GM20431 (cell line): ENCODE measurements at regions not wholly inside any gene's neighbourhood (a gene's known extent, or its start where the extent isn't known, plus 50 kb on each side); places are given as distances from the start of the nearest gene placed in this dataset.
"Not testable (repeated sequence)": the region's sequence is repeated elsewhere in the genome, so short reads cannot be mapped to it uniquely, and the experiment has no call there.

Source experiments
- in situ Hi-C: fragments of 300-500 bp; cut with MseI, MboI; formaldehyde crosslinking; loops from one replicate; pipeline ENCODE4 v1.15.0; 2020; ENCODE audit warnings: low sequenced_read_pairs; ENCODE audit not compliant: unreplicated experiment

GRCh38 chr12:85424581-85425348, 144.7 kb downstream of the ALX1 start:
- in situ Hi-C loops, result no loop called here

GRCh38 chr12:85425349-85425612, 145.3 kb downstream of the ALX1 start:
- in situ Hi-C loops, result no loop called here

GRCh38 chr12:85425926-85426325, 145.9 kb downstream of the ALX1 start:
- in situ Hi-C loops, result no loop called here

DNA sequence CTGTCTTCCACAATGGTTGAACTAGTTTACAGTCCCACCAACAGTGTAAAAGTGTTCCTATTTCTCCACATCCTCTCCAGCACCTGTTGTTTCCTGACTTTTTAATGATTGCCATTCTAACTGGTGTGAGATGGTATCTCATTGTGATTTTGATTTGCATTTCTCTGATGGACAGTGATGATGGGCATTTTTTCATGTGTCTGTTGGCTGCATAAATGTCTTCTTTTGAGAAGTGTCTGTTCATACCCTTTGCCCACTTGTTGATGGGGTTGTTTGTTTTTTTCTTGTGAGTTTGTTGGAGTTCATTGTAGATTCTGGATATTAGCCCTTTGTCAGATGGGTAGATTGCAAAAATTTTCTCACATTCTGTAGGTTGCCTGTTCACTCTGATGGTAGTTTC, 153.1 kb downstream of the ALX1 start:
- in situ Hi-C loops, result not testable (repeated sequence)

GRCh38 chr12:85440271-85440670, 160.3 kb downstream of the ALX1 start:
- in situ Hi-C loops, result no loop called here

DNA sequence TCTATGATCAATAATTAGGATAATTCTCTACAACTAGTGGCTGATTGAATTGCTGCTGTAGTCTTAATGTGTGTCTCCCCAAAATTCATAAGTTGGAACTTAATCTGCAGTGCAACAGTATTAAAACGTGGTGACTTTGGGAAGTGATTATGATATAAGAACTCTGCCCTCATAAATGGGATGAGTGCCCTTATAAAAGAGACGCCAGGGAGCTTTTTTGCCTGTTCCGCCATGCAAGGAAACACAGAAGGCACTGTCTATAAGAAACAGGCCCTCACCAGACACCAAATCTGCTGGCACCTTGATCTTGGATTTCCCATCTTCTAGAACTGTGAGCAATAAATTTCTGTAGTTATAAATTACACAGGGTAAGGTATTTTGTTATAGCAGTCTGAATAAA, 161.0 kb downstream of the ALX1 start:
- in situ Hi-C loops, result no loop called here

- in situ Hi-C loops, result no loop called here
Observed at GRCh38 chr12:85441741-85442140, 161.7 kb downstream of the ALX1 start.

DNA sequence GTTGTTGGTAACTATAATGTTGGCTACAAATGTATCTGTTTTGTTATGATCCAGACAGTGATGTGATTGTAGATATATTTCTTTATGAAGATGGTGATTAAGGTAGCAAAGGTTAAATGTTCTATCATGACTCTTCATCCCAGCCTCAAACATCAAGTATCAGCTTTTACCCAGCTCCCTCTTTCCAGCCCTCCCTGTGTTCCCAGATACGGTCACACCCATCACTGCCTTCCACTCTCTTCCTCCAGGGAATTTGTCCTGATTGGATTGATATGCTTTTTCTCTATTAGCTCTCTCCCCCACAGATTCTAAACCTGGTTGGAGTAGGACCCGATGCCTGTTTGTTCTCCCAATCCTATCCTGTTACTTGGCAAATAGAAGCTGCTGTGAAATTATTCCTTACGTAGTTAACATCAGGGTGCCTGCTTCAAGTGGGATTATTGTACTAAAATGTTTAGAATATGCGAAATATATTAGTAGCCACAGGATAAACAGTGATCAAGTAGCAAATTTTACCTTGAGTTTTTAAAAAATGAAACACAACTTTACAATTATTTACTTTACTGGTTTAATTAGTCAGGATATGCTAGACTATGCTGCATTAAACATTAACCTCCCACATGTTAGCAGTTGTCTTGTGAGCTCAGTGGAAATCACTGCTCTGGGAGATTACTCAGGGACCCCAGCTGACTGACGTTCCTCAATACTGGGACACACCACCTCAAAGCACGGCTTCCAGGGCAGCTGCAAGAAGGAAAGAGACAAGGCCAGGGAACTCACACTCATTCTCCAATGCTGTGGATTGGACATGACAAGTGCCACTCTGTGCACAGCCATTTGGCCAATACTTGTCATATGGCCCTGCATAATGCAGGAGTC, 165.3 kb downstream of the ALX1 start:
- in situ Hi-C loops, result no loop called here

- in situ Hi-C loops, result no loop called here
Observed at GRCh38 chr12:85448031-85448430, 168.0 kb downstream of the ALX1 start.

- in situ Hi-C loops, result no loop called here
Observed at GRCh38 chr12:85448548-85449139, 168.6 kb downstream of the ALX1 start.

GRCh38 chr12:85457016-85457415, 177.0 kb downstream of the ALX1 start:
- in situ Hi-C loops, result no loop called here

DNA sequence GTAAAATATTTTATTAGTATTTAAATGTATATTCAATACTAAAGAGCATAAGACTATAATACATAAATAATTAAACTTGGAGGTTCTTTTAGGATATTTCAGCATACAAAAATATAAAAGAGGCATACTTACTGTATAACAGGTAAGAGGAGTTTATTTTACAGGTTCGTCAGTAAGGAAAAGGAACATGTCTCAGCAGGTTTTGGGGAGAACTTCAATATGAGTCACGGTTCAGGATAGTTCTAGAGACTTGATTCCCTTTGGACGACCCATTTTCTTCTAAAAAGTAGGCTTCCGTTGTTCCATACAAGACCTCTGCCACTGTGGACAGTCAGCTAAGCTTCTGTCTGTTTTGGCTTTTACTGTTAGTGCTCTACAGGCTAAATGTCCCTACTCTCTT, 181.1 kb downstream of the ALX1 start:
- in situ Hi-C loops, result no loop called here

- in situ Hi-C loops, result no loop called here
Observed at GRCh38 chr12:85462888-85463287, 182.9 kb downstream of the ALX1 start.

- in situ Hi-C loops, result no loop called here
Observed at GRCh38 chr12:85466890-85467289, 186.9 kb downstream of the ALX1 start.

DNA sequence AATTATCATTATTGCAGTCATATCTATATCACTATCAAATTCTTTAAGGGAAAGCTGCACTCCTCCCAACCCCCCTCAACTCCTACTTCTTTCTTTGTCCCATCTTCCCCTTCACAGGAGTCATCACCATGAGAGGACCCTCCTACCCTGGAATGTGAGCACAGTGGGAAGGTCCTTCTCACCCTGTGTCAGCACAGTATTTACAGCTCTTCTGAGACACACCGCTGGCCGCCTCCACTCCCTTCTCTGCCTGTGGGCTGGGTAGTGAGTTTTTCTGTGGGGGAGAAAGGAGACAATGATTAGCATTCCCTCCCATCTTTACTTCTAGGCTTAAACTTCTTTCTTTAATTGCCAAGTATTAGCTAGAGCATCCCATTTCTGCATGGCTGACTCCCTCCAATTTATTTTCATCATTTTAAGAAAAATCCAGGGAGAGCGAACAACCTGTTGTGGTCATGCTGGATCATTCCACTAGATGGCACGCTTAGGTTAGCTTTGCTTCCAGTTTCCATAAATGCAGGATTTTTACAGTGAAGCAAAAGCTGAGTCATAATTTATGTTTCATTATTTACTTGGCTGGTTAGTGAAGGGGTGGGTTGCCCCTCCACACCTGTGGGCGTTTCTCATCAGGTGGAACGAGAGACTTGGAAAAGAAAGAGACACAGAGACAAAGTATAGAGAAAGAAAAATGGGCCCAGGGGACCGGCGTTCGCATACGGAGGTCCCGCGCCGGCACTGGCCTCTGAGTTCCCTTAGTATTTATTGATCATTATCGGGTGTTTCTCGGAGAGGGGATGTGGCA, 188.5 kb downstream of the ALX1 start:
- in situ Hi-C loops, result no loop called here

DNA sequence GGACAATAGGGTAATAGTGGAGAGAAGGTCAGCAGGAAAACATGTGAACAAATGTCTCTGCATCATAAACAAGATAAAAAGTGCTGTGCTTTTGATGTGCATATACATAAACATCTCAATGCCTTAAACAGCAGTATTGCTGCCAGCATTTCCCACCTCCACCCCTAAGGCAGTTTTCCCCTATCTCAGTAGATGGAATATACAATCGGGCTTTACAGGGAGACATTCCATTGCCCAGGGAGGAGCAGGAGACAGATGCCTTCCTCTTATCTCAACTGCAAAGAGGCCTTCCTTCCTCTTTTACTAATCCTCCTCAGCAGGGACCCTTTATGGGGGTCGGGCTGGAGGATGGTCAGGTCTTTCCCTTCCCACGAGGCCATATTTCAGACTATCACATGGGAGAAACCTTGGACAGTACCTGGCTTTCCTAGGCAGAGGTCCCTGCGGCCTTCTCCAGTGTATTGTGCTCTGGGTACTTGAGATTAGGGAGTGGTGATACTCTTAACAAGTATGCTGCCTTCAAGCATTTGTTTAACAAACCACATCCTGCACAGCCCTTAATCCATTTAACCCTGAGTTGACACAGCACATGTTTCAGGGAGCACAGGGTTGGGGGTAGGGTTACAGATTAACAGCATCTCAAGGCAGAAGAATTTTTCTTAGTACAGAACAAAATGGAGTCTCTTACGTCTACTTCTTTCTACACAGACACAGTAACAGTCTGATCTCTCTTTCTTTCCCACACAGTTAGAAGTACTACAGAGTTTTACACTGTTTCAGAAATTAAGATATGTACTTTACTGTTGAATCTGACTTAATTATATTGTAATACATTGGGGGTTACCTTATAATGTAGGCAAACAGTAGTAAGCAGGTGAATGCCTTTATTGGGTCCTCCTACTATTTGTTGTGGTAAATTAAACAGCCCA, 189.4 kb downstream of the ALX1 start:
- in situ Hi-C loops, result loop anchor here (10.0 kb wide), 1 partner anchor 395 kb away; no protein-coding TSS in a partner anchor

GRCh38 chr12:85475277-85475676, 195.3 kb downstream of the ALX1 start:
- in situ Hi-C loops, result loop anchor here (10.0 kb wide), 1 partner anchor 390 kb away; no protein-coding TSS in a partner anchor

- in situ Hi-C loops, result loop anchor here (10.0 kb wide), 1 partner anchor 388 kb away; no protein-coding TSS in a partner anchor
Observed at GRCh38 chr12:85476756-85477155, 196.7 kb downstream of the ALX1 start.

- in situ Hi-C loops, result no loop called here
Observed at GRCh38 chr12:85484387-85484786, 204.4 kb downstream of the ALX1 start.
